Upper lobe of left lung (tissue), 4 donors: ENCODE measurements at regions not wholly inside any gene's neighbourhood (a gene's known extent, or its start where the extent isn't known, plus 50 kb on each side); places are given as distances from the start of the nearest gene placed in this dataset.

ENCODE experiments used
- CTCF ChIP-seq, 6 experiments: fragments of 450-650 bp in 4 of 6; fragments of 200-600 bp in 2 of 6; sonication (generic) in 2 of 6; IDR thresholded peaks; one replicate each; pipeline ENCODE4 v1.5.1; 2016 to 2019; ENCODE audit warnings: antibody characterized with exemption in 6 of 6
- EP300 ChIP-seq, 4 donors: sonication (generic); formaldehyde crosslinking; IDR thresholded peaks; one replicate each; pipeline ENCODE4 v1.5.1; 2017; ENCODE audit warnings: antibody characterized with exemption in 4 of 4, control low read depth in 2 of 4
- POLR2A ChIP-seq, 4 donors: fragments of 450-650 bp; IDR thresholded peaks; one replicate each; pipeline ENCODE4 v1.5.1; 2016 to 2017; ENCODE audit warnings: antibody characterized with exemption in 4 of 4, mild to moderate bottlenecking in 2 of 4
- POLR2AphosphoS5 ChIP-seq, 2 donors: sonication (generic); formaldehyde crosslinking; IDR thresholded peaks; one replicate each; pipeline ENCODE4 v1.5.1; 2017; ENCODE audit warnings: antibody characterized with exemption in 2 of 2

GRCh38 chr2:44084850-44085249, 83.8 kb upstream of the PPM1B start:
- TF ChIP-seq POLR2A (IDR thresholded peaks at IDR 0.05) (no peak), CTCF (IDR thresholded peaks at IDR 0.05) (no peak), EP300 (IDR thresholded peaks at IDR 0.05) (no peak), POLR2AphosphoS5 (IDR thresholded peaks at IDR 0.05) (no peak)
